Stimulated activated CD4-positive, alpha-beta T cell treated with anti-CD3 and anti-CD28 coated beads, TNF-alpha, amount 100 ng/mL, for 48 hours (primary cell): ENCODE measurements at regions not wholly inside any gene's neighbourhood (a gene's known extent, or its start where the extent isn't known, plus 50 kb on each side); places are given as distances from the start of the nearest gene placed in this dataset.

Experiments used
- DNase-seq, 3 donors: peaks; one replicate each; pipeline ENCODE4 v3.0.0-alpha.2; 2020; ENCODE audit warnings: low read depth in 3 of 3

- no peak for DNase-seq
These were observed 645.7 kb upstream of the TENM4 start for GRCh38 chr11:80086496-80087055.

DNA sequence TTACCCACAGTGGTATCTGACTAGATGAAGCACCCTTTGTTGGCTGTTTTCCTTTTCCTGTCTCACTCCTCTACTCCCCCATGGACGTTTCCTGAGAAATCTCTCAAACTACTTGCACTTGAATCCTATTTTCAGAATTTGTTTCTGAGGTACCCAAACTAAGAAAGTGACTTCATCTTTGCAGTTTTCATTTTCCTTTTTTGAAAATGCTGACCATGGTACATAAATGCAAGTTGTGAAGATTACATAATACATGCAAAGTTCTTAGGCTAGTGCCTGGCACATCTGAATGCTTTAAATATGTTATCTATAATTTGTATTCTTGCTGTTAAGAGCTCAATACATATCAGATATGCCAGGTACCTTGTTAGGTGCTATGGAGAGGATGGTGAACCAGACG, 644.7 kb upstream of the TENM4 start:
- DNase-seq = no peak

GRCh38 chr11:80084608-80085007, 643.8 kb upstream of the TENM4 start:
- DNase-seq = no peak

GRCh38 chr11:80083531-80083951, 642.7 kb upstream of the TENM4 start:
- DNase-seq = no peak

GRCh38 chr11:80082406-80082805, 641.6 kb upstream of the TENM4 start:
- DNase-seq = no peak

GRCh38 chr11:80077113-80077512, 636.3 kb upstream of the TENM4 start:
- DNase-seq = no peak

DNA sequence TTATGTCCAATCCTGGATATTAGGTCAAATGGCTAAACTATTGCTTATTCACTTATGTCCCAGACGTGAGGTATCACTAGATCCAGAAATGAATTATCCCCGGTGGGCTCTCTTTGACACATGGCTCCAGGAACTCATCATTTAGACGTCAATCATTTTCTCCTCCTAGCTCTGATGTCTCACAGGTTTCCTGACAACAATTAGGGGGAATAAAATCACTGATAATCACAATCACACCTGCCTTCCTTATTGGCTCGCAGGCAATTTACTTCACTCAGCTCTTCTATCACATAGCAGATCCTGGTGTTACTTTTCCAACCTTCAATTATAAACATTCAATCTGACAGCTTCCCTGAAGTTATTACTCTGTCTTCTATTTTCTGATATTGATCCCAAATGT, 634.0 kb upstream of the TENM4 start:
- DNase-seq = no peak

GRCh38 chr11:80066291-80066690, 625.5 kb upstream of the TENM4 start:
- no peak for DNase-seq

- no peak for DNase-seq
These were observed 624.3 kb upstream of the TENM4 start for GRCh38 chr11:80065086-80065485.

GRCh38 chr11:80061056-80061455, 620.2 kb upstream of the TENM4 start:
- no peak for DNase-seq

- DNase-seq = no peak
These were observed 613.8 kb upstream of the TENM4 start for GRCh38 chr11:80054582-80055165.

GRCh38 chr11:80048513-80048912, 607.7 kb upstream of the TENM4 start:
- no peak for DNase-seq

DNA sequence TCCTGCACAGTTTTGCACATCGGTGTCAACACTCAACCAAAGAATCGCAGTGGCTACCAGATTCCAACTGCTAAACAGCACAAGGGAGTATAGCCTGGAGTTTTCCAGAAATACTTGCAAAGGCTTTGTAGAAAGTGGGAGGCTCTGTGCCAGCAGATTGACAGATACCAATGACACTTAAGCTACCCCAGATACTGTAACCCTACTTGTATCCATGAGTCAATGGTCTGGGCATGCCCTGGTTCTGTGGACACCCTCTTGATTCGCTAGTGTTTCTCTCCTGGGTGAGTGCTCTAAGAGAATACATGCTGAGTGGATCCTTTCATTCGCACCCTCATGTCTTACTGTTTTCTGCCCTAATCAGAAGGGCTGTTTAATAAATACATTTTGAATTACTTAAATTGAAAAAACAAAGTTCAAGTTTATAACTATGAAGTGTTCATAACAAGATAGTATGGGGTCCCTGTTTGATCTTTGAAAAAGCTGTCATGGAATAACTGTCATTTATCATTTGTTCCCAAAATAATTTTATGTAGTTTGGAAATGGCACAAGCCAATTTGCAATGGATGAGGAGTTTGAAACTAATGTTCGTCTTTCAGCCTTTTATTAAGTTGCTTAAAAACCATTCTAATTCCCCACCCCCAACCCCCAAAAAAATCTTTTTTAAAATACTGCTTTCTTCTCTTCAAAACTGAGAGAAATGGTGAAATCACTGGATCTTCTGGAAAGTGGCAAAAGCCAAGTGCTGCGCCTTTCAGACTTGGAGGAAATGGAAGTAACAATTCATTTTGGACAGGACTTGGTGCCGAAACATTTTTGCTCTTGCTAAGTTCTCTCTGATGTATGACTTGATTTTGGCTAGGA, 600.5 kb upstream of the TENM4 start:
- DNase-seq = no peak

GRCh38 chr11:80034801-80035200, 594.0 kb upstream of the TENM4 start:
- DNase-seq = no peak

- no peak for DNase-seq
These were observed 590.3 kb upstream of the TENM4 start for GRCh38 chr11:80031014-80031600.

DNA sequence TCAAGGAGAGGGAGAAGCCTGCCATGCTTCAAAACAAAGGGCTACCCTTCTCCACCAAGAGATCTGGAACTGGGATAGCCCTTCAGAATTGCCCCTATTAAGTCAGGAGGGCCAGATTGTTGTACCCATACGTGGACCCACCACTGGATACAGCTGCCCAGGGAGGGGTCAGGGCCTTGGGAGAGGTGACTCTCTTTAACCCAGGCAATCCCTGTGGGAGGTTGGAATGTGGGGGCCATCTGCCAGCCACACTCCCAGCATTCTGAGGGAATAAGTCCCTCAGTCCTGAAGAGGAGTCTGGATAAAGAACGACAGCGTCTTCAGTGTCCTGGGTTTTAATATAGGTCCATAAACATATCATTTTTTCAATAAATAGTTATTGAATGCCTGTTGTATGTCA, 588.2 kb upstream of the TENM4 start:
- no peak for DNase-seq

DNA sequence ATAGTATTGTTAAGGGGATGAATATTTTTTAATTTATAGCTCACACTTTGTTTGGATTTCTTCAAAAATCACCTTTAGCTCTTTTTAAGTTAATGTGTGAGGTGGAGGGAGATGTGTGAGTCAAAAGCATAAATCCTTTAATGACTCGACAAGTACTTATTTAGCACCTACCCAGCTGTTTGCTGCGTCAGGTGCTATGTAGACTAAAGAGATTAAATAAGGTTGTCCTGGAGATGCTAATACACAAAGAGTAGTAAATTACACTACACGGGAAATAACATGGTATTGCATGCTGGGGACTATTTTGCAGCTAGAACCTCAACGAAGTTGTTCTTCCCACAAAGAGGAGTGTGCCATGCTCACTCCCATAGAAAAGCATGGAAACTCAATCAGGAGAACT, 583.3 kb upstream of the TENM4 start:
- DNase-seq = no peak

DNA sequence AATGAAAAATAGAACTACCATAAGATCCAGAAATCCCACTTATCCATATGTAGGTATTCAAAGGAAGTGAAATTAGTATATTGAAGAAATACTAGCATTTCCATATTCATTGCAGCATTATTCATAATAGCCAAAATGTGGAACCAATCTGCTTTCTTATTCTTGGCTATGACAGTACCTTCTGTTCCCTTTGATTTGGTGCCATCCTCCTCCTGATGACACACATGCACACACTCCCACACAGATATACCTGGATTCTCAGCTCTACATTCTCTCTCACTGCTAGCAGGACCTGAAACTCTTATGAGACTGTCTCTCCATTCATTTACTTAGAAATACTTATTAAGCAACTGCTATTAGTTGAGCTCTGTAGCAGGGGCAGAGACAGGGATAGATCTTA, 582.6 kb upstream of the TENM4 start:
- DNase-seq = no peak

DNA sequence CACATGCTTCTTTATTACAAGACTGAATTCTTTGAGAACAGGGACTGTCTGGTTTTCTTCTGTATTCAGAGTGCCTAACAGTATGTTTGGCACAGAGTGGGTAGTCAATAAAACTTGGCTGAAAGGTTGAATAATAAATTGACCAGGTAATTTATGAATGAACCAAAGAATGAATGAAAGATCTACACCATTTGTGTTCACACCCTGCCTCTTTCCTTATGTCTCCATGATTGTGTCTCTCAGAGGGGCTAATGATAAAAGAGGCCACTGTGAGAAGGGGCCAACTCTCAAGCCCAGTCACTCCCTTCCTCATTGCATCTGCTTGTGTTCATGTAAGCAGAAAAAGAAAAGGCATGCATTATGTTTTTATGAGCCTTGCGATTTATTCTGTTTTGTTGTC, 569.7 kb upstream of the TENM4 start:
- no peak for DNase-seq

DNA sequence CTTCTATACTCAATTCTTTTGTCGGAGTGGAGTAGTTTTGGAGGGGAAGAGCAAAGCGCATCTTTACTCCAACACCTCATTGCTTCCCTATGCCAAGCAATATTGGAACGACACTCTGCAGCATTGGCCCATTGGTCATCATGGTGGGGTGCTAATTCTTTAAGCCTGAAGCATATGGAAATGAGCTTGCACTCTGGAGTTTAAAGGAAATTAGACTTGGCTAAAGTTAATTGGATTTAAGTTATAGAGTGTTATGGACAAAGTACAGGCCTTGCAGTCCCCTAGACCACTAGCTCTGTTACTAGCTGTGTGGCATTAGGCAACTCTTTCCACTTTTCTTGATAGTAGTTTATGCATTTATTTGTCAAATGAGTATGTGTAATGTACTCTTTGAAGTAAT, 568.3 kb upstream of the TENM4 start:
- no peak for DNase-seq

DNA sequence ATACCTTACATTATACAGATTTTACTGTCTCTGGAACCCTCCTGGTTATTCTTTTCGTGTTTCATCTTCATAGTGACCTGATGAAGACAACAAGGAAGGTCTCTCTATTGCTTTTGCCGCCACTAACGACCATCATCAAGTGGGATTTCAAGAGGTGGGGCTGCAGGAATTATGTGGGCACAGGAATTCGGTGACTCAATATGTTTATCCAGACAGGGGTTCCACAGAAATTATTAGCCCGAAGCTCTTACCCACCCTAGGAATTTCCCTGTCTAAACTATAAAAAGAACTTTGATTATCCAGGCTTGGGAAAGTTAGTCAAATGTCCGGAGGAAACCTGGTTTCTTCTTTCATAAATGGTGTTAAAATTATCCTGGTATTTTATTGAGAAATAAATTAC, 566.8 kb upstream of the TENM4 start:
- no peak for DNase-seq

DNA sequence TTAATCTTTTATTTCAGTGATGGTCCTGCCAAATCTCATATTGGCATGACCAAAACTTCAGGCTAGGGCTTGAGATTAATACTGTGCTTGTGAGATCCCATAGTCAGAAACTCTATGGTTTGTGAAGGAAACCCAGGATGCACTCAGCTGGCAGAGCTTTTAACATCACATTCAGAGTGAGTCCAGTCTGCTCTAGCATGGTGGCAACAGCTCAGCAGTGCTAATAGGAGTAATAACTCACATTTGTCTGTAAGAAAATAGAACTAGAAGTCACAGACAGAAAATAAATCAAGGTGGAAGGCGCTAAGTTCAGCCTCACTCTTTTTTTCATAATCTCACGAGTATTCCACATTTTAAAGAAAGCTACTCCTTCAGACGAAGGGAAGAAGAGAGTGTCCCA, 549.3 kb upstream of the TENM4 start:
- DNase-seq = no peak

- DNase-seq = no peak
These were observed 541.4 kb upstream of the TENM4 start for GRCh38 chr11:79982185-79982584.
